Astrocyte (in vitro differentiated cells and primary cell): ENCODE measurements at regions not wholly inside any gene's neighbourhood (a gene's known extent, or its start where the extent isn't known, plus 50 kb on each side); places are given as distances from the start of the nearest gene placed in this dataset.

ENCODE experiments used
- DNase-seq: peaks from one replicate; pipeline ENCODE4 v3.0.0-alpha.2; 2010; ENCODE audit warnings: low read depth
- FAIRE-seq: peaks from 2 replicates; lab custom pipeline; 2011; peaks lifted over from hg19 to GRCh38; lab: Jason Lieb, UNC
- H2AFZ ChIP-seq: 2 replicates; pipeline ENCODE4 v1.6.0; 2012; ENCODE audit warnings: low read depth, low read length, inconsistent platforms
- H3K27ac ChIP-seq: 2 replicates; pipeline ENCODE4 v1.5.1; 2011; ENCODE audit warnings: low read depth, low read length, inconsistent platforms
- H3K27me3 ChIP-seq: 2 replicates; pipeline ENCODE4 v1.6.0; 2011; ENCODE audit warnings: low read length, inconsistent platforms; ENCODE audit not compliant: insufficient read depth
- H3K36me3 ChIP-seq: 2 replicates; pipeline ENCODE4 v1.5.1; 2011; ENCODE audit warnings: low read length, inconsistent platforms; ENCODE audit not compliant: insufficient read depth
- H3K4me1 ChIP-seq: 2 replicates; pipeline ENCODE4 v1.5.1; 2011; ENCODE audit warnings: low read length, inconsistent platforms; ENCODE audit not compliant: insufficient read depth
- H3K4me2 ChIP-seq: 2 replicates; pipeline ENCODE4 v1.6.0; 2012; ENCODE audit warnings: low read length, inconsistent platforms
- H3K4me3 ChIP-seq: 2 replicates; pipeline ENCODE4 v1.5.1; 2011; ENCODE audit warnings: low read depth, mild to moderate bottlenecking, low read length, inconsistent platforms; ENCODE audit not compliant: insufficient read depth
- H3K79me2 ChIP-seq: 2 replicates; pipeline ENCODE4 v1.6.0; 2012; ENCODE audit warnings: mild to moderate bottlenecking, low read length, inconsistent platforms; ENCODE audit not compliant: insufficient read depth
- H3K9ac ChIP-seq: 2 replicates; pipeline ENCODE4 v1.6.0; 2012; ENCODE audit warnings: mild to moderate bottlenecking, low read length, inconsistent platforms
- H3K9me3 ChIP-seq: 2 replicates; pipeline ENCODE4 v1.5.1; 2012; ENCODE audit warnings: low read depth, mild to moderate bottlenecking, low read length, inconsistent platforms; ENCODE audit not compliant: insufficient read depth
- H4K20me1 ChIP-seq: 2 replicates; pipeline ENCODE4 v1.6.0; 2012; ENCODE audit warnings: low read length, inconsistent platforms; ENCODE audit not compliant: insufficient read depth
- H3K27ac Mint-ChIP-seq: one replicate; pipeline ENCODE4 v1.8.0; 2021; ENCODE audit warnings: mild to moderate bottlenecking, mixed read lengths; ENCODE audit not compliant: unreplicated experiment
- H3K27me3 Mint-ChIP-seq: one replicate; pipeline ENCODE4 v1.8.0; 2021; ENCODE audit warnings: low read depth, mixed read lengths; ENCODE audit not compliant: unreplicated experiment
- H3K36me3 Mint-ChIP-seq: one replicate; pipeline ENCODE4 v1.8.0; 2021; ENCODE audit warnings: low read depth, mixed read lengths; ENCODE audit not compliant: unreplicated experiment
- H3K4me1 Mint-ChIP-seq: one replicate; pipeline ENCODE4 v1.8.0; 2021; ENCODE audit warnings: low read depth, mixed read lengths; ENCODE audit not compliant: unreplicated experiment
- H3K4me3 Mint-ChIP-seq: one replicate; pipeline ENCODE4 v1.8.0; 2021; ENCODE audit warnings: mild to moderate bottlenecking, moderate library complexity, mixed read lengths; ENCODE audit not compliant: unreplicated experiment
- H3K9me3 Mint-ChIP-seq: one replicate; pipeline ENCODE4 v1.8.0; 2021; ENCODE audit warnings: mild to moderate bottlenecking, mixed read lengths; ENCODE audit not compliant: unreplicated experiment
- CTCF ChIP-seq: IDR thresholded peaks from 2 replicates; pipeline ENCODE4 v1.5.1; 2011; ENCODE audit warnings: low read depth, mild to moderate bottlenecking, inconsistent platforms, low read length, moderate library complexity; ENCODE audit not compliant: insufficient read depth
- EZH2 ChIP-seq: IDR thresholded peaks from 2 replicates; pipeline ENCODE4 v1.6.1; 2012; ENCODE audit warnings: mild to moderate bottlenecking, low read length, inconsistent platforms; ENCODE audit not compliant: insufficient read depth

GRCh38 chr6:48272518-48272917, 161.5 kb upstream of the PTCHD4 start:
- no peaks in the 10 kb centered on the region for H3K36me3 ChIP-seq
- Mint-ChIP-seq H3K4me1 (no peaks in the 10 kb centered on the region), H3K4me3 (no peak overlapping the region), H3K27ac (no peak overlapping the region), H3K9me3 (peaks cover 5% of the 10 kb centered on the region), H3K27me3 (no peaks in the 10 kb centered on the region), H3K36me3 (peaks cover 2% of the 10 kb centered on the region)
- no peaks in the 10 kb centered on the region for H3K79me2 ChIP-seq
- TF ChIP-seq CTCF (no peak), EZH2 (no peak)
- no peak overlapping the region for H3K9ac ChIP-seq
- no peak overlapping the region for H3K4me3 ChIP-seq
- H3K4me1 ChIP-seq = no peaks in the 10 kb centered on the region
- no peaks in the 10 kb centered on the region for H3K27me3 ChIP-seq
- H2AFZ ChIP-seq = no peak overlapping the region
- DNase-seq = no peak
- no peaks in the 10 kb centered on the region for H3K9me3 ChIP-seq
- no peaks in the 10 kb centered on the region for H4K20me1 ChIP-seq
- no peak overlapping the region for H3K27ac ChIP-seq
- no peak overlapping the region for H3K4me2 ChIP-seq
- FAIRE-seq = no peak

GRCh38 chr6:48255094-48255493, 144.1 kb upstream of the PTCHD4 start:
- no peak for FAIRE-seq

More at GRCh38 chr6:48255094-48255493, 144.1 kb upstream of the PTCHD4 start:
- no peak overlapping the region for H3K4me2 ChIP-seq
- no peak overlapping the region for H2AFZ ChIP-seq
- no peaks in the 10 kb centered on the region for H3K9me3 ChIP-seq
- no peaks in the 10 kb centered on the region for H3K27me3 ChIP-seq
- no peak overlapping the region for H3K27ac ChIP-seq
- no peaks in the 10 kb centered on the region for H3K36me3 ChIP-seq
- no peak overlapping the region for H3K9ac ChIP-seq
- no peak for DNase-seq
- no peak overlapping the region for H3K4me3 ChIP-seq
- H4K20me1 ChIP-seq = no peaks in the 10 kb centered on the region
- Mint-ChIP-seq H3K9me3 (no peaks in the 10 kb centered on the region), H3K27me3 (no peaks in the 10 kb centered on the region), H3K27ac (no peak overlapping the region), H3K36me3 (no peaks in the 10 kb centered on the region), H3K4me1 (no peaks in the 10 kb centered on the region), H3K4me3 (no peak overlapping the region)
- no peaks in the 10 kb centered on the region for H3K79me2 ChIP-seq
- no peaks in the 10 kb centered on the region for H3K4me1 ChIP-seq
- TF ChIP-seq CTCF (no peak), EZH2 (no peak)
